HCT116 (cell line): ENCODE measurements at regions not wholly inside any gene's neighbourhood (a gene's known extent, or its start where the extent isn't known, plus 50 kb on each side); places are given as distances from the start of the nearest gene placed in this dataset.

Experiments
- ATAC-seq: fragments of 200-7000 bp; cut with Tn5 transposase; 2 replicates; pipeline ENCODE4 v1.9.1; 2020; ENCODE audit warnings: mild to moderate bottlenecking, moderate library complexity
- BruUV-seq: library from RNA; stranded (reverse); fragments of 400-500 nt; replicated peaks from 2 replicates; lab custom pipeline; 2021; lab: Mats Ljungman, UMichigan
- CTCF ChIA-PET: fragments of 300-600 bp; sonication (Branson Sonifier 250); formaldehyde crosslinking; loops from one replicate; lab custom pipeline; 2021; ENCODE audit warnings: antibody characterized with exemption; lab: Charles Lee
- POLR2A ChIA-PET: fragments of 300-600, 350-600 bp; sonication (Branson Sonifier 250); formaldehyde crosslinking; loops from one replicate; lab custom pipeline; 2021; ENCODE audit warnings: antibody characterized with exemption; lab: Charles Lee
- RAD21 ChIA-PET, 2 experiments: fragments of 300-600 bp; sonication (Branson Sonifier 250); formaldehyde crosslinking; loops; one replicate each; lab custom pipeline; 2023; ENCODE audit warnings: low total read pairs in 2 of 2; ENCODE audit not compliant: uncharacterized antibody in 2 of 2, unreplicated experiment in 2 of 2, low non-redundant PET in 1 of 2; lab: Charles Lee
- DNase-seq: peaks from one replicate; pipeline ENCODE4 v3.0.0-alpha.2; 2010; ENCODE audit warnings: low read depth, low spot score
- H2AFZ ChIP-seq: fragments of 200-600 bp; shearing (Covaris generic), sonication (generic); 2 replicates; pipeline ENCODE4 v1.6.1; 2017; ENCODE audit warnings: low read depth, mixed run types, mixed read lengths, antibody characterized with exemption, low read length; ENCODE audit not compliant: poor library complexity, severe bottlenecking
- H3K27ac ChIP-seq: 2 replicates; pipeline ENCODE4 v1.5.1; 2012; ENCODE audit warnings: low read depth, low read length
- H3K27me3 ChIP-seq: fragments of 200-600 bp; sonication (generic); 2 replicates; pipeline ENCODE4 v1.6.1; 2016; ENCODE audit warnings: mixed run types, low read length, mixed read lengths; ENCODE audit not compliant: insufficient read depth
- H3K36me3 ChIP-seq, 2 experiments: fragments of 200-500 bp in 1 of 2; fragments of 200-600 bp in 1 of 2; sonication (Bioruptor generic) in 1 of 2; sonication (generic) in 1 of 2; 2 replicates each; pipeline versions ENCODE4 v1.5.1 to v1.6.1; 2014 to 2016; ENCODE audit warnings: low read length in 2 of 2, inconsistent platforms in 1 of 2, mixed read lengths in 1 of 2, mixed run types in 1 of 2; ENCODE audit not compliant: insufficient read depth in 2 of 2, control insufficient read depth in 1 of 2
- H3K4me1 ChIP-seq, 2 experiments: fragments of 200-600 bp in 1 of 2; sonication (generic) in 1 of 2; 2 replicates each; pipeline versions ENCODE4 v1.5.1 to v1.6.1; 2012 to 2017; ENCODE audit warnings: low read length in 2 of 2, inconsistent platforms in 1 of 2, mild to moderate bottlenecking in 1 of 2, mixed read lengths in 1 of 2, mixed run types in 1 of 2, moderate library complexity in 1 of 2; ENCODE audit not compliant: insufficient read depth in 2 of 2, control insufficient read depth in 1 of 2
- H3K4me2 ChIP-seq: fragments of 200-600 bp; sonication (generic); 2 replicates; pipeline ENCODE4 v1.6.1; 2017; ENCODE audit warnings: mixed run types, low read length, mixed read lengths
- H3K4me3 ChIP-seq, 2 experiments: fragments of 200-600 bp in 1 of 2; sonication (generic) in 1 of 2; replicated peaks in 1 of 2; 2 replicates each; pipeline ENCODE4 v1.5.1; 2011 to 2016; ENCODE audit warnings: low read length in 2 of 2, control low read depth in 1 of 2, low read depth in 1 of 2, mild to moderate bottlenecking in 1 of 2, mixed read lengths in 1 of 2, mixed run types in 1 of 2
- H3K79me2 ChIP-seq: fragments of 200-600 bp; sonication (generic); 2 replicates; pipeline ENCODE4 v1.6.1; 2017; ENCODE audit warnings: mild to moderate bottlenecking, mixed run types, low read length, moderate library complexity, mixed read lengths; ENCODE audit not compliant: insufficient read depth
- H3K9ac ChIP-seq: fragments of 200-600 bp; sonication (generic); 2 replicates; pipeline ENCODE4 v1.6.1; 2016; ENCODE audit warnings: low read length, mixed read lengths
- H3K9me2 ChIP-seq: fragments of 200-600 bp; sonication (generic), shearing (Covaris generic); 2 replicates; pipeline ENCODE4 v1.6.1; 2017; ENCODE audit warnings: mixed run types, mild to moderate bottlenecking, moderate library complexity; ENCODE audit not compliant: insufficient read depth
- H3K9me3 ChIP-seq, 2 experiments: fragments of 200-500 bp in 1 of 2; fragments of 200-600 bp in 1 of 2; sonication (Bioruptor generic) in 1 of 2; sonication (generic) in 1 of 2; 2 replicates each; pipeline ENCODE4 v1.6.1; 2014 to 2017; ENCODE audit warnings: low read length in 2 of 2, mixed read lengths in 2 of 2, inconsistent platforms in 1 of 2, low read depth in 1 of 2, mild to moderate bottlenecking in 1 of 2, mixed run types in 1 of 2, moderate library complexity in 1 of 2; ENCODE audit not compliant: control insufficient read depth in 1 of 2, insufficient read depth in 1 of 2
- H4K20me1 ChIP-seq: fragments of 200-600 bp; sonication (generic), shearing (Covaris generic); 2 replicates; pipeline ENCODE4 v1.6.1; 2017; ENCODE audit warnings: mixed run types, mild to moderate bottlenecking, moderate library complexity; ENCODE audit not compliant: insufficient read depth
- CBX3 ChIP-seq: IDR thresholded peaks from 2 replicates; pipeline ENCODE4 v1.6.1; 2012; ENCODE audit warnings: low read depth
- EGR1 ChIP-seq: IDR thresholded peaks from 2 replicates; pipeline ENCODE4 v1.6.1; 2012; ENCODE audit warnings: low read depth
- ELF1 ChIP-seq: IDR thresholded peaks from 2 replicates; pipeline ENCODE4 v1.6.1; 2012; ENCODE audit warnings: low read depth, borderline replicate concordance
- EZH2 ChIP-seq: fragments of 200-600 bp; sonication (generic); IDR thresholded peaks from 2 replicates; pipeline ENCODE4 v1.6.1; 2017; ENCODE audit warnings: antibody characterized with exemption, mixed run types
- JUND ChIP-seq: IDR thresholded peaks from 2 replicates; pipeline ENCODE4 v1.6.1; 2012
- POLR2A ChIP-seq: IDR thresholded peaks from 2 replicates; pipeline ENCODE4 v1.7.0; 2011; ENCODE audit warnings: borderline replicate concordance; ENCODE audit not compliant: insufficient read depth, insufficient read length; ENCODE audit errors: extremely low read depth
- POLR2AphosphoS5 ChIP-seq: IDR thresholded peaks from 2 replicates; pipeline ENCODE4 v1.6.1; 2011; ENCODE audit warnings: mild to moderate bottlenecking, low read depth, low read length, moderate library complexity
- SIN3A ChIP-seq: IDR thresholded peaks from 2 replicates; pipeline ENCODE4 v1.6.1; 2012; ENCODE audit warnings: low read depth
- SP1 ChIP-seq: IDR thresholded peaks from 2 replicates; pipeline ENCODE4 v1.6.1; 2012; ENCODE audit warnings: low read depth
- SRF ChIP-seq: IDR thresholded peaks from 2 replicates; pipeline ENCODE4 v1.6.1; 2012; ENCODE audit warnings: low read depth
- ZFX ChIP-seq: fragments of 450-650 bp; IDR thresholded peaks from 2 replicates; pipeline ENCODE4 v1.6.1; 2017
- intact Hi-C: fragments of 100-400 bp; cut with micrococcal nuclease; formaldehyde crosslinking; loops from 2 replicates; pipeline ENCODE4 v1.10.0; 2022
- TF ChIP-seq, protein P1 (sequence below): IDR thresholded peaks from 2 replicates; pipeline ENCODE4 v1.6.1; 2011; ENCODE audit warnings: mild to moderate bottlenecking, low read length, moderate library complexity; ENCODE audit not compliant: insufficient replicate concordance; ENCODE audit errors: extremely low read depth
- TF ChIP-seq, protein P2 (sequence below): IDR thresholded peaks from 2 replicates; pipeline ENCODE4 v1.6.1; 2012
- TF ChIP-seq, protein P3 (sequence below): IDR thresholded peaks from 2 replicates; pipeline ENCODE4 v1.6.1; 2012
- TF ChIP-seq, protein P4 (sequence below), 3 experiments: fragments of 200-600 bp in 1 of 3; sonication (generic) in 1 of 3; IDR thresholded peaks in 2 of 3; conservative IDR thresholded peaks in 1 of 3; 2 replicates each; pipeline ENCODE4 v1.5.1; 2012 to 2017; ENCODE audit warnings: low read depth in 2 of 3, low read length in 2 of 3, antibody characterized with exemption in 1 of 3, borderline replicate concordance in 1 of 3, control low read depth in 1 of 3, mild to moderate bottlenecking in 1 of 3, mixed read lengths in 1 of 3, mixed run types in 1 of 3, moderate library complexity in 1 of 3; ENCODE audit not compliant: insufficient read depth in 1 of 3

DNA sequence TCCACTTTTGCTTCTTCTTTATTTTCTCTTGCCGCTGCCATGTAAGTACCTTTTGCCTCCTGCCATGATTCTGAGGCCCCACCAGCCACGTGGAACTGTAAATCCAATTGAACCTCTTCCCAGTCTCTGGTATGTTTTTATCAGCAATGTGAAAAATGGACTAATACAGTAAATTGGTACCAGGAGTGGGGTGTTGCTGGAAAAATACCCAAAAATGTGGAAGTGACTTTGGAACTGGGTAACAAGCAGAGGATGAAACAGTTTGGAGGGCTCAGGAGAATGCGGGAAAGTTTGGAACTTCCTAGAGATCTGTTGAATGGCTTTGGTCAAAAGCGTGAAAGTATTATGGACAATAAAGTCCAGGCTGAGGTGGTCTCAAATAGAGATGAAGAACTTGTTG, 670.3 kb upstream of the ZWINT start:
- Histone ChIP-seq H2AFZ (no peak overlapping the region), H3K27me3 (no peaks in the 10 kb centered on the region), H3K27ac (no peak overlapping the region), H3K36me3 (no peaks in the 10 kb centered on the region), H3K9ac (no peak overlapping the region), H4K20me1 (no peaks in the 10 kb centered on the region), H3K4me3 (no peak overlapping the region)
- CTCF ChIA-PET, result no interaction called here
- intact Hi-C loops, result no loop called here
- RAD21 ChIA-PET, result no interaction called here
- no peak for ATAC-seq
- POLR2A ChIA-PET, result no interaction called here
- no peak for TF ChIP-seq ELF1
- TF ChIP-seq SIN3A, result no peak
- no peak for TF ChIP-seq JUND
- TF ChIP-seq SP1, result no peak
- TF ChIP-seq, protein P1, sequence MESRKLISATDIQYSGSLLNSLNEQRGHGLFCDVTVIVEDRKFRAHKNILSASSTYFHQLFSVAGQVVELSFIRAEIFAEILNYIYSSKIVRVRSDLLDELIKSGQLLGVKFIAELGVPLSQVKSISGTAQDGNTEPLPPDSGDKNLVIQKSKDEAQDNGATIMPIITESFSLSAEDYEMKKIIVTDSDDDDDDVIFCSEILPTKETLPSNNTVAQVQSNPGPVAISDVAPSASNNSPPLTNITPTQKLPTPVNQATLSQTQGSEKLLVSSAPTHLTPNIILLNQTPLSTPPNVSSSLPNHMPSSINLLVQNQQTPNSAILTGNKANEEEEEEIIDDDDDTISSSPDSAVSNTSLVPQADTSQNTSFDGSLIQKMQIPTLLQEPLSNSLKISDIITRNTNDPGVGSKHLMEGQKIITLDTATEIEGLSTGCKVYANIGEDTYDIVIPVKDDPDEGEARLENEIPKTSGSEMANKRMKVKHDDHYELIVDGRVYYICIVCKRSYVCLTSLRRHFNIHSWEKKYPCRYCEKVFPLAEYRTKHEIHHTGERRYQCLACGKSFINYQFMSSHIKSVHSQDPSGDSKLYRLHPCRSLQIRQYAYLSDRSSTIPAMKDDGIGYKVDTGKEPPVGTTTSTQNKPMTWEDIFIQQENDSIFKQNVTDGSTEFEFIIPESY, result no peak
- no peak for TF ChIP-seq EZH2
- TF ChIP-seq POLR2AphosphoS5, result no peak
- TF ChIP-seq ZFX, result no peak
- TF ChIP-seq POLR2A, result no peak
- TF ChIP-seq, protein P2, sequence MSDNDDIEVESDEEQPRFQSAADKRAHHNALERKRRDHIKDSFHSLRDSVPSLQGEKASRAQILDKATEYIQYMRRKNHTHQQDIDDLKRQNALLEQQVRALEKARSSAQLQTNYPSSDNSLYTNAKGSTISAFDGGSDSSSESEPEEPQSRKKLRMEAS, result no peak
- TF ChIP-seq, protein P3, sequence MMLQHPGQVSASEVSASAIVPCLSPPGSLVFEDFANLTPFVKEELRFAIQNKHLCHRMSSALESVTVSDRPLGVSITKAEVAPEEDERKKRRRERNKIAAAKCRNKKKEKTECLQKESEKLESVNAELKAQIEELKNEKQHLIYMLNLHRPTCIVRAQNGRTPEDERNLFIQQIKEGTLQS, result no peak
- TF ChIP-seq CBX3, result no peak
- TF ChIP-seq, protein P4, sequence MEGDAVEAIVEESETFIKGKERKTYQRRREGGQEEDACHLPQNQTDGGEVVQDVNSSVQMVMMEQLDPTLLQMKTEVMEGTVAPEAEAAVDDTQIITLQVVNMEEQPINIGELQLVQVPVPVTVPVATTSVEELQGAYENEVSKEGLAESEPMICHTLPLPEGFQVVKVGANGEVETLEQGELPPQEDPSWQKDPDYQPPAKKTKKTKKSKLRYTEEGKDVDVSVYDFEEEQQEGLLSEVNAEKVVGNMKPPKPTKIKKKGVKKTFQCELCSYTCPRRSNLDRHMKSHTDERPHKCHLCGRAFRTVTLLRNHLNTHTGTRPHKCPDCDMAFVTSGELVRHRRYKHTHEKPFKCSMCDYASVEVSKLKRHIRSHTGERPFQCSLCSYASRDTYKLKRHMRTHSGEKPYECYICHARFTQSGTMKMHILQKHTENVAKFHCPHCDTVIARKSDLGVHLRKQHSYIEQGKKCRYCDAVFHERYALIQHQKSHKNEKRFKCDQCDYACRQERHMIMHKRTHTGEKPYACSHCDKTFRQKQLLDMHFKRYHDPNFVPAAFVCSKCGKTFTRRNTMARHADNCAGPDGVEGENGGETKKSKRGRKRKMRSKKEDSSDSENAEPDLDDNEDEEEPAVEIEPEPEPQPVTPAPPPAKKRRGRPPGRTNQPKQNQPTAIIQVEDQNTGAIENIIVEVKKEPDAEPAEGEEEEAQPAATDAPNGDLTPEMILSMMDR (IDR thresholded peaks at IDR 0.05 in 2 of 3, conservative IDR thresholded peaks at IDR 0.05 in 1 of 3; ENCODE audit: borderline replicate concordance in 1 of 3, insufficient read depth in 1 of 3, low read depth in 2 of 3, low read length in 2 of 3), result no peak
- no peak for TF ChIP-seq EGR1
- TF ChIP-seq SRF, result no peak
- TF ChIP-seq, all 23 proteins: peak for 0
- BruUV-seq, result no TSS peak
- Histone ChIP-seq H3K9me2 (no peaks in the 10 kb centered on the region), H3K4me2 (no peak overlapping the region), H3K79me2 (no peaks in the 10 kb centered on the region), H3K4me1 (no peaks in the 10 kb centered on the region), H3K9me3 (peaks cover 13 to 14% of the 10 kb centered on the region in 2 experiments)
- no peak for DNase-seq
